Uterus (tissue), 3 donors: ENCODE measurements at regions not wholly inside any gene's neighbourhood (a gene's known extent, or its start where the extent isn't known, plus 50 kb on each side); places are given as distances from the start of the nearest gene placed in this dataset.
A peak's percentile ranks its signal among the peaks of the same experiment; 100 is the strongest.
"Not testable (repeated sequence)": the region's sequence is repeated elsewhere in the genome, so short reads cannot be mapped to it uniquely, and the experiment has no call there.

Experiments used
- DNase-seq, 2 donors: peaks; one replicate each; pipeline ENCODE4 v3.0.0-alpha.2; 2019 to 2020
- H3K27ac ChIP-seq, 2 donors: fragments of 200-600 bp; sonication (generic); 1 replicate in 1 of 2; 2 replicates in 1 of 2; pipeline ENCODE4 v1.5.1; 2016 to 2018
- H3K27me3 ChIP-seq, 2 donors: fragments of 200-600 bp; sonication (generic); one replicate each; pipeline ENCODE4 v1.5.1; 2018 to 2019; ENCODE audit warnings: control low read depth in 1 of 2
- H3K36me3 ChIP-seq, 2 donors: fragments of 200-600 bp; sonication (generic); one replicate each; pipeline ENCODE4 v1.5.1; 2019; ENCODE audit warnings: control low read depth in 1 of 2
- H3K4me1 ChIP-seq, 2 donors: fragments of 200-600 bp; sonication (generic); one replicate each; pipeline ENCODE4 v1.5.1; 2018 to 2019; ENCODE audit warnings: control low read depth in 1 of 2
- H3K4me3 ChIP-seq, 2 donors: fragments of 200-600 bp; sonication (generic); 1 replicate in 1 of 2; 2 replicates in 1 of 2; pipeline ENCODE4 v1.5.1; 2018 to 2019; ENCODE audit warnings: mild to moderate bottlenecking in 1 of 2
- H3K9me3 ChIP-seq, 2 donors: fragments of 200-600 bp; sonication (generic); one replicate each; pipeline ENCODE4 v1.5.1; 2019; ENCODE audit warnings: control low read depth in 1 of 2
- POLR2A ChIP-seq, 2 donors: fragments of 450-650 bp; IDR thresholded peaks; one replicate each; pipeline ENCODE4 v1.6.1; 2016; ENCODE audit warnings: antibody characterized with exemption in 2 of 2, mild to moderate bottlenecking in 1 of 2, moderate library complexity in 1 of 2
- intact Hi-C: fragments of 100-400 bp; cut with DNase I; formaldehyde crosslinking; loops from one replicate; pipeline ENCODE4 v1.15.1; 2023; ENCODE audit warnings: low total_unique reads
- TF ChIP-seq, protein P1 (sequence below), 4 experiments: fragments of 200-600 bp in 2 of 4; fragments of 450-650 bp in 2 of 4; sonication (generic) in 2 of 4; IDR thresholded peaks; one replicate each; pipeline ENCODE4 v1.5.1; 2016 to 2019; ENCODE audit warnings: antibody characterized with exemption in 4 of 4, mild to moderate bottlenecking in 2 of 4, moderate library complexity in 1 of 4
- donor health status: DM: yes; HTN: yes; CAD: no.

DNA sequence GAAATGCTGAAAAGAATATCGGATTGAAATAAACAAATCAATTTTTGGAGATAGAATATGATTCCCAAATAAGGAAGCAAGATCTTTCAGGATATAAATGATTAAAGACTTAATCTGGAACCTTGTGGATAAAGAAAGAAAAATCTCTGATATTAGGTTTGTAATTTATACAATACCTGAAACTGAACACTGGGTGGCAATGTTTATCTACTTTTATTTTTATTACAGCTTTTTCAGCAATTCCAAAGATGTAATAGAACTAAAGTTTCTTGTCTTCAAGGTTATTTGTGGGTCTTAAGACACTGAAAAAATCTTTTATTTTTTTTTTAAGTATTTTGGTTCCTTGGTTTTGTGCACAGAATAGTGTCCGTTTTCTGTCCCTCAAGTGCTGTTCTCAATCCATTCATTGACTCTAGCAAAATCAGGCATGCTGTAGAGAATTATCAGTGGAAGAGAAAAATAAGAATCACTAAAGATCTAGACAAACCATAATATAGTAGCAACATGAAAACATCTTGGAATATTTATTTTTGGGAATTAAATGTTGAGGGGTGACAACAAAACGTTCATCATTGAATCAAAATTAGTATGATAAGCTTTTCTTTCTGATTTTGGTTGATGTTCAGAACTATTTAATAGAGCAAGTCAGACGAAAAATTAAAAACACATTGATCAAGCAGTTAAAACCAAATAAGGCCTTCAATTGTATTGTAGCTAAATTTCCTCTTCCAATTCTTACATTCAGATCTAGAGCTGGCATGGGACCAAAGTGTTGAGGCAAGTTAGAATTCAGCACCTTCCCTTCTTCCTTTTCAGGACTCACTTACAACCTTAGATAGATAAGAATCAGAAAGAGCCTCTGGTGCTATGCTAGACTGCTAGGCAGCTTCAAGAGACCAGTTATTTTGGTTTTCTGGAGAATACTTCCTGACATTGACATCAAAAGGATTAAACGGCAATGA, 704.4 kb upstream of the PCDH20 start:
- no peaks in the 10 kb centered on the region for H3K36me3 ChIP-seq
- DNase-seq = no peak
- TF ChIP-seq, protein P1, sequence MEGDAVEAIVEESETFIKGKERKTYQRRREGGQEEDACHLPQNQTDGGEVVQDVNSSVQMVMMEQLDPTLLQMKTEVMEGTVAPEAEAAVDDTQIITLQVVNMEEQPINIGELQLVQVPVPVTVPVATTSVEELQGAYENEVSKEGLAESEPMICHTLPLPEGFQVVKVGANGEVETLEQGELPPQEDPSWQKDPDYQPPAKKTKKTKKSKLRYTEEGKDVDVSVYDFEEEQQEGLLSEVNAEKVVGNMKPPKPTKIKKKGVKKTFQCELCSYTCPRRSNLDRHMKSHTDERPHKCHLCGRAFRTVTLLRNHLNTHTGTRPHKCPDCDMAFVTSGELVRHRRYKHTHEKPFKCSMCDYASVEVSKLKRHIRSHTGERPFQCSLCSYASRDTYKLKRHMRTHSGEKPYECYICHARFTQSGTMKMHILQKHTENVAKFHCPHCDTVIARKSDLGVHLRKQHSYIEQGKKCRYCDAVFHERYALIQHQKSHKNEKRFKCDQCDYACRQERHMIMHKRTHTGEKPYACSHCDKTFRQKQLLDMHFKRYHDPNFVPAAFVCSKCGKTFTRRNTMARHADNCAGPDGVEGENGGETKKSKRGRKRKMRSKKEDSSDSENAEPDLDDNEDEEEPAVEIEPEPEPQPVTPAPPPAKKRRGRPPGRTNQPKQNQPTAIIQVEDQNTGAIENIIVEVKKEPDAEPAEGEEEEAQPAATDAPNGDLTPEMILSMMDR (IDR thresholded peaks at IDR 0.05) = peak in 1 of 4 experiments; percentile 18
- no peak for TF ChIP-seq POLR2A (IDR thresholded peaks at IDR 0.05)
- H3K9me3 ChIP-seq = no peaks in the 10 kb centered on the region
- intact Hi-C loops = no loop called here
- no peak overlapping the region for H3K4me3 ChIP-seq
- H3K27me3 ChIP-seq = no peaks in the 10 kb centered on the region
- no peaks in the 10 kb centered on the region for H3K4me1 ChIP-seq
- no peak overlapping the region for H3K27ac ChIP-seq

DNA sequence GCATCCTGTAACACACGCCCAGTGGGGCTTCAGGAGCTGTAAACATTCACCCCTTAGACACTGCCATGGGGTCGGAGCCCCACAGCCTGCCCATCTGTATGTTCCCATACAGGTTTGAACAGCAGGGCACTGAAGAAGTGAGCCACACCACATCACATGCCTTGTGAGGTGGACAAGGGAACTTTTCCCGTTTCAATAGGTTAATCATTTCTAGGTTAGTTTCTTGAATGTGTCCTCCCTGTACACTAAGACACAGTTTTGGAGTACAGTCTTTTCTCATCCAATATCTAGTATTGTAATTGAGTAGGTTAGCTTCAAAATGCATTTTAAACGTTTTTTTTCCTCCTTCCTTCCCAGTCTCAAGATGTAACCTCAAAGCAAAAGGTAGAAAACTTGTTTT, 700.2 kb upstream of the PCDH20 start:
- intact Hi-C loops = no loop called here
- Histone ChIP-seq H3K4me3 (no peak overlapping the region), H3K27me3 (no peaks in the 10 kb centered on the region), H3K4me1 (no peaks in the 10 kb centered on the region), H3K27ac (no peak overlapping the region), H3K9me3 (no peaks in the 10 kb centered on the region), H3K36me3 (peaks cover 0 to 2% of the 10 kb centered on the region in 2 donors)
- TF ChIP-seq, protein P1 (IDR thresholded peaks at IDR 0.05) = no peak
- no peak for TF ChIP-seq POLR2A (IDR thresholded peaks at IDR 0.05)
- DNase-seq = no peak

DNA sequence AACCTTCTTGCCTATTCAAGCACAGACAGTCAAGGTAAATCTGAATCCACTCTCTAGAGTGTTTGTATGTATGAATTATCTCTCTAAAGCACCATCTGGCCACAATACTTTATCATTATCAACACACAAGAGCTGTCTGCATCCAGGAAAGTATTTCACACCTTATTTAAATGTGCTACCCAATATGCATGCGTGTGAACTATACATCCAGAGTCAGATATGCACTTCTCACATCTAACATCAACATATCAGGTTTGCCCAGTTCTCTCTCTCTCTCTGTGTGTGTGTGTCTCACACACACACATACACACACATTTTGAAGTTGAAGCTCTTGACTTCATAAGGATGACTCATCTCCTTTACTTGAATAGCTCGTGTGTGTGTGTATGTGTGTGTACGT, 697.5 kb upstream of the PCDH20 start:
- H3K36me3 ChIP-seq = peaks cover 0 to 4% of the 10 kb centered on the region in 2 donors
- TF ChIP-seq, protein P1 (IDR thresholded peaks at IDR 0.05) = no peak
- no peak for TF ChIP-seq POLR2A (IDR thresholded peaks at IDR 0.05)
- intact Hi-C loops = no loop called here
- H3K4me1 ChIP-seq = no peaks in the 10 kb centered on the region
- H3K4me3 ChIP-seq = no peak overlapping the region
- H3K27me3 ChIP-seq = no peaks in the 10 kb centered on the region
- no peaks in the 10 kb centered on the region for H3K9me3 ChIP-seq
- no peak overlapping the region for H3K27ac ChIP-seq
- no peak for DNase-seq

DNA sequence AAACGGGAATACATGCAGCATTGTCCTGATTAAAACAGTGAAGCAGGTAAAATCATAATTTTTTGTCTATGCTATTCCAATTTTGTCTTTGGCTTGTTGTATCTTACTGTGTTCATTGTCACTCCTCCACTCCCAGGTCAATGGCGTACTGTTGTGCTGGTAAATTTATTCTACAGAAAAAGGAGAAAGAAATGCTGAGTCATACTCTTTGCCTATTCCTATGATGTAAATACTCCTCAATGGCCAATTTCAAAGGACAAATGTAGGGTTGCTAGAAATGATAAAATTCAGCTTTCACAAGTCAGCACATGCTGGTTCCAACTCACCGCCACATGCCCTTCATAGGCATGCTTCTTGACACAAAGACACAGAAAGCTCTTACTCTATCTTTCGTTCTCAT, 694.4 kb upstream of the PCDH20 start:
- Histone ChIP-seq H3K36me3 (peaks cover 0 to 4% of the 10 kb centered on the region in 2 donors), H3K4me3 (no peak overlapping the region), H3K4me1 (no peaks in the 10 kb centered on the region), H3K9me3 (no peaks in the 10 kb centered on the region), H3K27me3 (no peaks in the 10 kb centered on the region), H3K27ac (no peak overlapping the region)
- TF ChIP-seq POLR2A (IDR thresholded peaks at IDR 0.05) = no peak
- TF ChIP-seq, protein P1 (IDR thresholded peaks at IDR 0.05) = no peak
- no peak for DNase-seq
- intact Hi-C loops = no loop called here

DNA sequence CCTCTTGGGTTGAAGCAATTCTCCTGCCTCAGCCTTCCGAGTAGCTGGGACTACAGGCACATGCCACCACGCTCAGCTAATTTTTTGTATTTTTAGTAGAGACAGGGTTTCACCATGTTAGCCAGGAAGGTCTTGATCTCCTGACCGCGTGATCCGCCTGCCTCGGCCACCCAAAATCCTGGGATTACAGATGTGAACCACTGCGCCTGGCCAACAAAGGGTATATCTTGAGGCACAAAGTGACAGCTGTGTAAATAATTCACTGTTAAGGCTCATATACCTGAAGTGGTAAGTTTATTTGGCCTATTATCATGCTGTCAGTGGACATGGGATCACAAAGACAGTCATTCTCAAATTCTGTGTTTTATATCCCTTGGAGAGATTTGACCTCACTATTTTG, 688.5 kb upstream of the PCDH20 start:
- H3K27me3 ChIP-seq, H3K27ac ChIP-seq, intact Hi-C loops, H3K9me3 ChIP-seq, DNase-seq, H3K4me1 ChIP-seq, H3K36me3 ChIP-seq, H3K4me3 ChIP-seq: not testable (repeated sequence)
